ENCODE measurements at regions not wholly inside any gene's neighbourhood (a gene's known extent, or its start where the extent isn't known, plus 50 kb on each side); places are given as distances from the start of the nearest gene placed in this dataset.

DNA sequence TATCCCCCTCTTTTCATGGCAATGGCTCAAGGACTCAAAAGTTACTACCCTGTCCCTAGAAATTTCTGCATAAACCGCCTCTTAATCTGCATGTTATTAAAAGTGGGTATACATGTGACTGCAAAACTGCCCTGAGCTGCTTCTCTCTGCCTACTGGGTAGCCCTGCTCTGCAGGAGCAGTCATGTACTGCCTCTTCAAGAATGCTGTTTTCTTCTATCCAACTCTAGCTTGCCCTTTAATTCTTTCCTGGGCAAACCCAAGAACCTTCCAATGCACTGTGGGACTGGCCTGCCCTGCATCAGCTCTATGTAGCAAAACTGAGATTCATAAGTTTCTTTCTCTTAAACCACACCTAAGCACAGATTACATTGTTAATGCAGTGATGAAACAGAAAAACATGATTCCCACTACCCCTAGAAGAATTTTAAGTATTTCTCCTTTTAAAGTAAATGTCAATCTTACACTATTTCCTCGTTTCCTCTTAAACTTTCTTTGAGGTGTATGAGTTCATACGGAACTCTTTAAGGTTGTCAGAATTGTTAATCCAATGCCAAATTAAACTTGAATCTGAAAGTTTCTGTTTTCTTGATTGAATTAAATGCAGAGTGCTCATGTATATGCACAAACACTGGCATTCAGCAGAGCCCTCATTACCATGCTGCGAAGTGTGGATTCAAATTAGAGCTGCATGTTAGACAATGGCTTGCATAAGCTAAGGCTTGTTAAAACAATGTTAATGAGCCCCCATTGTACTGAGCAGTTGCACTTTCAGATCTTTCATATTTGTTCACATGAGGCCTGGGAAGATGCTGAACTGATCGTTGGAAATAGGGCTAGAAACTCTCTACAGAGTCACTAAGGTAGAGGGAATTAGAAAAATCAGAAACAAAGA, 669.9 kb upstream of the PCDH20 start:
- no peak for DNase-seq (ENCODE audit: low read depth, low spot score)

DNA sequence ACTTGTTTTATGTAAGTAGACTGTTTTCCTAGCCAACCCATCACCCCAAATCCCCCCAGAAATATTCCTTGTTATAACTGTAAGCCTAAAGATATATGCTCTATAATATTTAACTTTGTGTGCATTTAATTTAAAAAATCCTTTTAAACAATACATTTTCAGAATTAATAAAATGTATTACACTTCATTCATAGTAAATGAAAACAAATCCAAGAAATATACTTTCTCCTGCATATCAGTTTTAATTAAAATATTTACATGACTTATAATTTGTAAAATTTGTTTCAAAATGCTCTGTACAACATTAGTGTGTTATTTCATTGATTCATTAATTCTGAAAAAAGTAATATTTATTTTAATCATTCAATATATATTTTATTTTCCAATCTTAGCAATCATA, 669.1 kb upstream of the PCDH20 start:
- no peak for DNase-seq (ENCODE audit: low read depth, low spot score)

DNA sequence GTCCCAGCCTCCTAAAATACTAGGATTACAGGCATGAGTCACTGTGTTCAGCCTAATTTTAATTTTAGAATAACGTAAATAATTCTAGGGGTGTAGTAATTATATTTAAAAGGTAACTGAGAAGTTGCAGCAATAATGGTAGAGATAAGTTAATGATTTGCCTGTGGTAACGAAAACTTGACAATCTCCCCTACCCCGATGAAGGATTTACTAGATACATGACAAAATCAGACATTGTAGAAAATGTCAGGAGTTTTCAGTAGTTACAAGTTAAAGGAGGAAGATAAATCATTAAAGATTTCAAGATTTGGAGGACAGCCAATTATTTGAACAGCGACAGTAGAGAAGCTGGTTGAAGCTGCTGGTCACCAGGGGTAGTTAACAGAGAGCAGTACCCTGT, 652.2 kb upstream of the PCDH20 start:
- no peak for DNase-seq (ENCODE audit: low read depth, low spot score)

DNA sequence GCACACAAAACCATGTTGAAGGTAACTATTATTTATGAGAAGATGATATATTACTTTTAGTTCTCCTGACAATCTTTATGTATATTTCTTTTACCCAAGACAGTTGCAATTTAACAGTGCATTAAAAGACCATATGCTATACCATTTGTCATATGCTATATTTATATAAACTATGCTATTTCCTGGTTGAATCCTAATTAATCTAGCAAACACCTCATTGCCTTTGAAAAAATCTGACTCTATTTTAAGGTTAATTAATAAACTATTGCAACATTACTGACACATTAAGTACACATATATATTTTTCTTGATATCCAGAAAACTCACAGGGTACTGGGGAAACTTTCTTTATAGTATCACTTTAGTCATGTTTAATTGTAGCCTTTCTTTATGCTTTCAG, 649.4 kb upstream of the PCDH20 start:
- no peak for DNase-seq (ENCODE audit: low read depth, low spot score)

DNA sequence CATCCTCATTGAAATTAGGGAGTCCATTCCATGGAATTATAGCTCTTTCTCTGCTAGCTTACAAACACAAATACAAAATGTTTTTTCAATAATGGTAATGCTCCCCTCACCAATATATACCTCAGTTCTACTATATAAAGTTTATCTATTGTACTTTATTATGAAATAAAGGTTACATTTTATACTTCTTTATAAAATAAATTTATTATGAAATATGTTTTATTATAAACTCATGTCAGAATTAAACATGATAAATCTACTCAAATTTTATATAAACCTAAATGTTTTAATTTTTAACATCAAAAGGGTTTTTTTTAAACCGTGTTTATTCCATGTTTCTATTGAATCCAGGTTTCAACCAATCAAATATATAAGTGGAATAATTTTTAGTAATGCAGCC, 646.1 kb upstream of the PCDH20 start:
- DNase-seq (ENCODE audit: low read depth, low spot score): no peak

DNA sequence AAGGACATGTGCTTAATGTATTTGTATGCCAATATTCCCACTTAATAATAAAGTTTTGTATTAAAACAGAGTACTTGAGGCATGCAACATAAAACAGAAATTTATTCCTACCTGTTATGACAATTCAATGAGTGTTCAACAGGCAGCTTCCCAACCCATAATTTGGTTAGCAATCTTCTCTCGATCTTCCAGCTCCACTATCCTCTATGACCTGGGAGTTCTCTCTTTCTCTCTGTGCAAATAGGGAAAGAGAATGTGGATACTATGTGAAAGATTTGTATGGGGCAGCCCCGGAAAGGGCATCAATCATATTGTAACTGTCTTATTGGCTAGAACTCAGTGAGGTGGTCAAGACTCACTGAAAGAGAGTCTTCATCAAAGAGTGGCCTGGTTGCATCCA, 644.9 kb upstream of the PCDH20 start:
- no peak for DNase-seq (ENCODE audit: low read depth, low spot score)

DNA sequence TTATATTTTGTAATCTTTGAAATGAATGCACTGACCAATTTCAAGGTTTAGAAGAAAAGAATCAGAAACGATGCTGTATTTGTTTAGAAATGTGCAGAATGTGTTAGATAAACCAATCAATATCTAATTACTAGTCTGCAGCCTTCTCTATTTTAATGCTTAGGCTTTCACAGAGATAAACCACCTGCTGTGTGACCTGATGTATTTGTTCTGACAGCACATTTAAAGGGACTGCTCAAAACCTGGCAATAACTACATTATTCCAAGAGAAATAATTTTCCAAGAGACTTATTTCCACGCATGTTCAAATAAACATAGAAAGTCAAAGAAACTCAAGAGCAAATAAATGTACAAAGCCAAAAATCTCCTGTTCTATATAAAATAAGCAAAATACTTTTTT, 641.6 kb upstream of the PCDH20 start:
- no peak for DNase-seq (ENCODE audit: low read depth, low spot score)

DNA sequence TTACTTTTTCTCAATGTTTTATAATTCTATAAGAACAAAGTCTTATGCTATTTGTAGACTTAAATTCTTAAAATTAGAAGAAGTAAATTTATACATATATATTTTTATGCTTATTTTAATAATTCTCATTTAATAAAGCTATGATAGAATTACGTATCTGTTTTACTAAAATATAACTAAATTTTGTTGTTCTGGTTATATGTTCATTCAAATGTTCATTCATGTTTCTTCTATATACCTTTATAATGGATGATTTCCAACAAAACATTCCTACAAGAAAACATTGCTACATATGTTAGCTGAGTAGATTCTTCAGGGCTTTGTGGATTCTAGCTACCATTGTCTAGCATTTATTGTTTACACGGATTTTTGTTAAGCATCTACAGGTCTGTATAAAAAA, 634.3 kb upstream of the PCDH20 start:
- no peak for DNase-seq (ENCODE audit: low read depth, low spot score)

DNA sequence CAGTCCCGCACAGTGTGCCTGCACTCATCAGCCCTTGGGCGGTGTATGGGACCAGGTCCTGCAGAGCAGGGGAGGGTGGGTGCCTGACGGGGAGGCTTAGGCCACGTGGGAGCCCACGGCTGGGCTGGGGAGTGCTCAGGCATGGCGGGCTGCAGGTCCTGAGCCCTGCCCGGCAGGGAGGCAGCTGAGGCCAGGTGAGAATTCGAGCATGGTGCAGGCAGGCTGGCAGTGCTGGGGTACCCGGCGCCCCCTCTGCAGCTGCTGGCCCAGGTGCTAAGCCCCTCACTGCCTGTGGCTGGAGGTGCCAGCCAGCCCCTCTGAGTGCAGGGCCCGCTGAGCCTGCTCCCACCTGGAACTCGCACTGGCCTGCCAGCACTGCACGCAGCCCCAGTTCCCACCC, 630.9 kb upstream of the PCDH20 start:
- no peak for DNase-seq (ENCODE audit: low read depth, low spot score)

DNA sequence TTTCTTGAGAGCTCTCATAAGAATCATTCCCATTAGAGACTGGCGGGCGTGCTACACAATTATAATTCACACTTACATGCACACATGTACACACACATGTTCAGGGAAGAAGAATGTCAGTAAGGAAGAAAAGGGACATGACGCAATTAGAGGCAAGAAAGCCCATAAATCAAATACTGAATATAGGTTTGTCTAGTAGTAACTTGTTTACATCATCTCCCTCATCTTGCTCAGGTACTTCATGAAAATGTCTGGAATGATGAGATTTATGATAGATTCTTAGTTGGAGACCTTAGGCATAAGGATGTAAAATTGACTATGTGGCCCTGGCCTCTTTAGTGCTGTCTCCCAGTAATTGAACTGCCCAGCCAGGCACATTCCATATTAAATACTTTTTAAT, 628.0 kb upstream of the PCDH20 start:
- DNase-seq (ENCODE audit: low read depth, low spot score): no peak

DNA sequence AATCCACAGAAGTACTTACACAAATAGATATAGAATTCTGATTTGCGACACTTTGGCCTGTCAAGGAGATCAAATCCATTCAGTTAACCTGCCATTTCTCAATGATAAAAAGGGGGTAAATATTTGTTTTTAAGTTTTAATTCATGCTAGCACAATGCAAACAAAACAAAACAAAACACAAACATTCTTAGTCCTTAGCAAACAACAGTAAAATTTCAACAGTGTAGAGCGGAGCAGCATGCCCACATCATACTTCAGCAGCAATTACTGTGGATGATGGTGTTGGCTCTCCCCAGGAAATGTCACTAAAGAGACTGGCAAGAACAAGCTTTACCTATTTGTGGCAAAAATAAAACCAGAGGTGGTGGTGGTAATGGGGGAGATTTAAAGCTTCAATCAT, 625.2 kb upstream of the PCDH20 start:
- no peak for DNase-seq (ENCODE audit: low read depth, low spot score)

DNA sequence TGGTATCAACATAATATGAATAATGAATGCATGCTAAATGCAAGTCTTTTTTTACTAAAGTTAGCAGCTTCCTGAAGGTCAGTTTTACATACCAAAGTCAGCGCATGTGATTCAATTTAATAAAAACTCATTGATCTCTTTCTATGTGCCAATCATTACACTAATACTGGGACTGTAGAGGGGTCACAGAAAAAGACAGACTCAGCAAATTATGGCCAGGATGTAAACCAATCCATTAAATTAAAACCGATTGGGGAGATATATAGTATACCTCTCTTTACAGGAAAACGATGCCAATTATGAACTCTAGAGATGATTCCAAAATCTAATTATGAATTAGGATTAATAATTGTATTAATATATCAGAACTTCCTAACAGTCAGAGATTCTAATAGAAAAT, 624.4 kb upstream of the PCDH20 start:
- DNase-seq (ENCODE audit: low read depth, low spot score): no peak

DNA sequence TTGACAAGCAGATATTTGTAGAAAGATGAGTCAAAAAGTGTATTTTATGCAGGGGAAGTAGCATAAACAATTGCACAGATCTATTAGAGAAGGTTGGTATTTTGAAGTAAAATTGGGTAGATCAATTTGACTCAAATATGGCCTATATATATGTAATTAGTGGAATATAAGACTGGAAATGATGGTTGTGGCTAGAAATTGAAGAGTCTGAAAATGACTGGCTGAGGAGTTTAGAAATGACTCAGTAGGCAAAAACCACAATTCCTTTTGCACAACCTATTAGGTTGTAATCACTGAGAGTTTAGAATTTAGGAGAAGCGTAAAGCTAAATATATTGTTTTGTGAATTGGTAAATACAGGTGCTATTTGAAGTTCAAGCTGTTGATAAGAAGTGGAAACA, 622.6 kb upstream of the PCDH20 start:
- no peak for DNase-seq (ENCODE audit: low read depth, low spot score)

DNA sequence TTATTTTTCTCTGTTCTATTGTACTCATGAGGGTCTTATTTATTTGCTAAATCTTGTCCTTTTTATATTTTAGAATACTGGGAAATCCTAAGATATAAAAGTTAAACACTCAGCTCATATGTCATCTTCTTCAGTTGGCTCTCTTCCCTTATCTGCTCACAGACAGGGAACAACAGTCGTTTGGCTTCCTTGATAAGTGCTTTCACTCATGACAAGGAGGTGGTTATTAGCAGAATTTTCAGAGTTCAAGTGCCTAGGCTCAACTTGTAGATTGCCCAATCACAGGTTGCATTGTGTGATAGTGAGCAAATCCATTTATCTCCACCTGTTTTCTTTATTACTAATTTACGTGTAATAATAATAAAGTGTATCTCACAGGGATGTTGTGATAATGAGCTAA, 620.3 kb upstream of the PCDH20 start:
- no peak for DNase-seq (ENCODE audit: low read depth, low spot score)

DNA sequence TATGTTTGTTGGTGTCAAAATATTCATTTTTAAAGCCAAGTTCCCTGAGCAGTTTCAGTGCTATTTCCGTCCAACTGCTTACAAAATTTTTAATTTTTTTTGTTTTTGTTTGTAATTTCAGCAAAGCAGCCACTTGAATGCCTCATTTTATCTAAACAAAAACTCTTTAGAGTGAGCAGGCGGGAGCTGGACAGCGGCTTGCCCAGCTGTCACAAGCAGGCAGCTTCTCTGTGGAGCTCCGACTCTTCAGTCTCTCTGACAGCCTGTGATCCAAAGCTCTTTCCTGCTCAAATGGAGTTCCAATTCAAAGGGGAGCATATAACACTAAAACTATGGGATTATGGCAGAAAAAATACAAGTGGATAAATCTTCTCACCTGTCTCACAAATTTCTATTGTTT, 618.3 kb upstream of the PCDH20 start:
- DNase-seq (ENCODE audit: low read depth, low spot score): no peak

DNA sequence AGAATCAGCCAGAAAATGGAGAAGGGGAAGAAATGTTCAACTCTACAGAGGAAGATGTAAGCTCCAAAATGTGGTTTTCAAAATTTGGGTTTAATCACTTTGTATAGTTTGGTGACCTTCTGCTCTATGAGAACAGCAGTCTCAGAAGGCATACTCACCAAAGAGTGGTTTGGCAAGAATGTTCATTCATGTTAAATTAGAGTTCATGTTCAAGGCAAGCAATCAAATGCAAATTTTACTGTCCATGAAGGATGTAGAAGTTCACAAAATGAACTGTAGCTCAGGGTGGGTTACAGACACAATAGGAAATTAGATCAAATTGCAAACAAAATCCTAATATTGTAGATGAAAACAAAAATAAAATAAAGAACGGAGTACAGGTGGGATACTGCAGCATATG, 606.7 kb upstream of the PCDH20 start:
- no peak for DNase-seq (ENCODE audit: low read depth, low spot score)

DNA sequence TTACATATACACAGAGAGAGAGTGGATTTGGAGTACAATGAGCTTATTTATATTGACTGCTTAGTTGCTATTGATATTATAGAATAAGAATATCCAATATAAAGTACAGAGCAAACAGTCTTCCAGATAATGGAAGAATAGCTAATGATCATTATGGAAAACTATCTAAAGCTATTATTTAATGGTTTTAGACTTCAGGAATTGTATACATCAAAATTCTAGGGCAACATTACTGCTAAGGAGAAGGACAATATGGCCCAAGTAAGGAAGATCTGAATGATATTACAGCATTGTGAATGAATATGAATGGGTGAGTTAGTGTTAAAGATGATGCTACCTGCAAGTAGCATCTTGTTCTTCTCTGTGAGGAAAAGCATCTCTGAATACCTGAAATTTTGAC, 604.2 kb upstream of the PCDH20 start:
- DNase-seq (ENCODE audit: low read depth, low spot score): no peak

DNA sequence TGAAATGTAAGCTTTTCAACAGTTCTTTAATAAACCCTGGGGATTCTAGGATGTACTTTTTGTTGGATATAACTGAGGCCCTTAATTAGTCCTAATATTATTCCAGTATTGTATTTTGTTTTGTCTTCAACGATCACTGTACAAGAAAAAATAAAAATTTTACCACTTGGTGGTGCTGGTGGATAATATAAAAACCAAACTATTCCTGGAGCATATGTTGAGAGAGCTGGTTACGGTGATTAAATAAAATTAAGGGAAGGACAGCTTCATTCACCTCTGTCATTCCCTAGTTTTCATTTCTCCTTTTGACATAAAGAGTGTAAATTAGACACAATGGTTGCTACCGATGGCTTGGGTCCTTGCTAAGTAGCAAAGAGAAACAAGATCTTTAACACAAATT, 598.6 kb upstream of the PCDH20 start:
- DNase-seq (ENCODE audit: low read depth, low spot score): no peak

DNA sequence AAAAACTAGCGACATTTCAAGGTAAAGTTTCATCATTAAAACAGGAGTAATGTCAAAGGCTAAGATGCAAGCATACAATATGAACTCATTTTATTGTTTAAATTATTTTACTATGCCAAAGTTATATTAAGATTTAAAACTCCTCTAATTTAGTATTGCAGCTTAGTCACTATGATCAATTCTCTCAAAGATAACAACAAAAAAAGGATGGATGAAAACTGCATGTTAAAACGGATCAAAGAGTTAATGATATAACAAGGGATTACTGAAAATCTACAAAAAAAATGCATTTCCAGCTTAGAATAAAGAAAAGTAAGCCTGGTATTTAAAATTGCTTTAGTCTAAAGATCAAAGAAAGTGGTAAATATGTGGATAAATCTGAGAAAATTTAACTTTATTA, 587.8 kb upstream of the PCDH20 start:
- no peak for DNase-seq (ENCODE audit: low read depth, low spot score)

DNA sequence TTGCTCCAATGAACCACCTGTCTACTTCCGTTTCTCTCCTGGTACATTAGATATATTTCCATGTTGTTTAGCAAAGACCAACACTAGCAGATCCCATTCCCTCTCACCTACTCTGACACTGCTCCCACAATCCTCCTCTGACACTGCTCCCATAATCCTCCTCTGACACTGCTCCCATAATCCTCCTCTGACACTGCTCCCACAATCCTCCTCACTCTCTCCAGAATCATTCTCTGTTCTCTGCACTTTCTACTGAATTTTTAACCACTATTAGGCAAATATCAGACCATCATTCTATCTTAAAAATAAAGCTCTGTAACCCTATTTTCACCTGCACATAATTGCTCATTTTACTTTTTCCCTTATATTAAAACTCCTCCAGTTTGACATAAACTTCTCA, 578.5 kb upstream of the PCDH20 start:
- no peak for DNase-seq (ENCODE audit: low read depth, low spot score)

DNA sequence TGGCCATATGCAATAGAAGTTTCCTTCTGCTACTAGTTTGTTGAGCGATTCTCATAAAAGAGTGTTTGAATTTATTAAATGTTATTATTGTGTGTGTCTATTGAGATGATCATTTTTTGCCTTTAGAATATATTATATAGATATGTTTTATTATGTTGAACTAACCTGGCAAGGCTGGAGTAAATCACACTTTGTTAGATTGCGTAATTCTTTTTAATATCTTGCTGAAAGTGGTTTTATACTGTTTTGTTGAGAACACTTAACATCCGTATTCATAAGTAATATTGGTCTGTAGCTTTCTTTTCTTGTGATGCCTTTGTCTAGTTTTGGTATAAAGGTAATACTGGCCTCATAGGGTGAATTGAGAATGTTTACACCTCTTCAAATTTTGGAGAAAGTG, 574.3 kb upstream of the PCDH20 start:
- no peak for DNase-seq (ENCODE audit: low read depth, low spot score)

DNA sequence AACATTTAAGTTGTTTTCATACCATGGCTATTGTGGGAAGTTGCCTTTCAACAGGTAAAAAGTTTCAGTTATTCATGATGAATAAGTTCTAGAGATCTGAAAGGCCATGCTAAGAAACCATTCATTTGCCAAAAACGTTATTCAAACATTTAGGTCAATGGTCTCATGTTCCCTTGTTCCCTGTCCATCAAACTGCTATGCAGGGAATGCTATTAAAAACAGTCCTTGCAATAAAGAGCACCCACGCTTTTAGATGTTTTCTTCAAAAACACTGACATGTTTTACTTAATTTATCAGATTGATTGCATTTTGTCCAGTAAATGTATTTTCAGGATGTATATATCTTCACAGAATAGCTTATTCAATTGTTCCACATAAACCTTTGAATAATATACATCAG, 573.2 kb upstream of the PCDH20 start:
- DNase-seq (ENCODE audit: low read depth, low spot score): no peak

DNA sequence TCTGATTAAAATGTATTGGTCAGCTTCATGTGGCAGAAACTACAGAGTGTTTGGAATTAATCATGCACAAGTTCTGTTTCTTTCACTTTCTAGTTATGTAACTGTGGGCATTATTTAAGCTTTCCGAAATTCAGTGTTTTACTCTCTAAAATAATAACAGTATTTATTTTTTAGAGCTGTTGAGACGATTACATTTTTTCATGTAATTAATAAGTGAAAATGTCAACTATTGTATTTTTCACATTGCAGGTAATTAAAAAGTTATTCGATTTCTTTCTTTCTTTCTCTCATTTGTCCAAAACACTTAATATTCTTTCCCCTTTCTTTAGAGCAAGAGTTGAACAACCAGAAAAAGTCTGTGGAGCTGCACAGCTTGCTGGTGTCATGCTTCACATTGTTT, 559.4 kb upstream of the PCDH20 start:
- DNase-seq (ENCODE audit: low read depth, low spot score): no peak

DNA sequence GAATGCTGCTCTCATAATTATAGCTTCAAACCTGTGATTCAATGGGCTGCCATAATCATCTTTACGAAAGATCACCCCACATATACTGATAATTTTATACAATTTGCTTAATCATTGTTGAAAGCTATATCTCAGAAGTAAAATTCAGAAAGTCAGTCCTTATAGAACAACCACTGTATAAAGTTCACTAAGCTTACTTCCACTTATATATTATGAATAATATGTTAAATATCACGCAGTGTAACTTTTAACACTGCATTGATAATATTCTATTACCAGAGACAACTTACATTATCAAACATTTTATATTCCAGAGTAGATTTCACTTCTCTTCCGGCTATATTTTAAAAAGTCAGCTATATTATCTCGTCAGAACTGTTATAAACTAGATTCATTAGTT, 550.1 kb upstream of the PCDH20 start:
- DNase-seq (ENCODE audit: low read depth, low spot score): no peak

Measured in smooth muscle cell of the brain vasculature (primary cell).